ENCODE measurements at regions not wholly inside any gene's neighbourhood (a gene's known extent, or its start where the extent isn't known, plus 50 kb on each side); places are given as distances from the start of the nearest gene placed in this dataset.

DNA sequence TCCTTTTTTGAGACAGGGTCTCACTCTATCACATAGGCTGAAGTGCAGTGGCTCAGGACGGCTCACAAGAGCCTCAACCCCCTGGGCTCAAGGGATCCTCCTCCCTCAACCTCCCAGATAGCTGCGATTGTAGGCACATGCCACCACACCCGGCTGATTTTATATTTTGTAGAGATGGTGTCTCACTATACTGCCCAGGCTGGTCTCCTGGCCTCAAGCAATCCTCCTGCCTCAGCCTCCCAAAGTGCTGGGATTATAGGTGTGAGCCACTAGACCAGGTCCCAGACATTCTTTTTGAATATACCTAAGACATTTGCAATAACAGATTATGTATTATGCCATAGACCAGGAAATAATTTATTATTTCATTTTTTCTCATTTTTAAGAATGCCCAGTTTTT lies 58.3 kb upstream of the CDYL start:
- TF ChIP-seq, protein P1, sequence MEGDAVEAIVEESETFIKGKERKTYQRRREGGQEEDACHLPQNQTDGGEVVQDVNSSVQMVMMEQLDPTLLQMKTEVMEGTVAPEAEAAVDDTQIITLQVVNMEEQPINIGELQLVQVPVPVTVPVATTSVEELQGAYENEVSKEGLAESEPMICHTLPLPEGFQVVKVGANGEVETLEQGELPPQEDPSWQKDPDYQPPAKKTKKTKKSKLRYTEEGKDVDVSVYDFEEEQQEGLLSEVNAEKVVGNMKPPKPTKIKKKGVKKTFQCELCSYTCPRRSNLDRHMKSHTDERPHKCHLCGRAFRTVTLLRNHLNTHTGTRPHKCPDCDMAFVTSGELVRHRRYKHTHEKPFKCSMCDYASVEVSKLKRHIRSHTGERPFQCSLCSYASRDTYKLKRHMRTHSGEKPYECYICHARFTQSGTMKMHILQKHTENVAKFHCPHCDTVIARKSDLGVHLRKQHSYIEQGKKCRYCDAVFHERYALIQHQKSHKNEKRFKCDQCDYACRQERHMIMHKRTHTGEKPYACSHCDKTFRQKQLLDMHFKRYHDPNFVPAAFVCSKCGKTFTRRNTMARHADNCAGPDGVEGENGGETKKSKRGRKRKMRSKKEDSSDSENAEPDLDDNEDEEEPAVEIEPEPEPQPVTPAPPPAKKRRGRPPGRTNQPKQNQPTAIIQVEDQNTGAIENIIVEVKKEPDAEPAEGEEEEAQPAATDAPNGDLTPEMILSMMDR (conservative IDR thresholded peaks at IDR 0.05; ENCODE audit: low read length) = no peak
- no peak for TF ChIP-seq EZH2phosphoT487 (IDR thresholded peaks at IDR 0.05; ENCODE audit: borderline replicate concordance, low read depth, low read length)
